HG03521 (cell line): ENCODE measurements at regions not wholly inside any gene's neighbourhood (a gene's known extent, or its start where the extent isn't known, plus 50 kb on each side); places are given as distances from the start of the nearest gene placed in this dataset.

ENCODE experiments used
- ATAC-seq: cut with Tn5 transposase; IDR thresholded peaks from one replicate; pipeline ENCODE4 v1.9.1; 2021; ENCODE audit warnings: mild to moderate bottlenecking, moderate library complexity; ENCODE audit not compliant: unreplicated experiment

DNA sequence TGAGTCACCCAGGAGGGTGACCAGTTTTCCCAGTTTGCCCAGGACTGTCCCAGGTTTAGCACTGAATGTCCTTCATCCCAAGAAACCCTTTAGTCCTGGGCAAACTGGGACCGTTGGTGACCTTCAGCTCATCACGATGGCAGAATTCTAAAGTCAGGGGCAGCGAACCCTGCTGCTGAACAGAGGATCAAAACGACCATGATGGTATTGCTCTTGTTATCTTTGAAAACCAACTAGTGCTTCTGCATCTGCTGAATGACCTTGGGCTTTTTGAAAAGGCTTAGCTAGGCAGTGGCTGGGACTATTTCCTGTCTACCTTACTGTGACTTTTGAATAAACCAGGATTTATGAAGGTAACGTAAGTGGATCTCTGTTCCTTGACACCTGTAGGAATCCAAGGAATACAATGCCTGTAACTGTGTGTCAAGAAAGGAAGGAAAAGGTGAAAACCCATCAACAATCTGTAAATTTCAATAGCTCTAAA is 281.9 kb downstream of the SOX9 start:
- ATAC-seq: no peak

DNA sequence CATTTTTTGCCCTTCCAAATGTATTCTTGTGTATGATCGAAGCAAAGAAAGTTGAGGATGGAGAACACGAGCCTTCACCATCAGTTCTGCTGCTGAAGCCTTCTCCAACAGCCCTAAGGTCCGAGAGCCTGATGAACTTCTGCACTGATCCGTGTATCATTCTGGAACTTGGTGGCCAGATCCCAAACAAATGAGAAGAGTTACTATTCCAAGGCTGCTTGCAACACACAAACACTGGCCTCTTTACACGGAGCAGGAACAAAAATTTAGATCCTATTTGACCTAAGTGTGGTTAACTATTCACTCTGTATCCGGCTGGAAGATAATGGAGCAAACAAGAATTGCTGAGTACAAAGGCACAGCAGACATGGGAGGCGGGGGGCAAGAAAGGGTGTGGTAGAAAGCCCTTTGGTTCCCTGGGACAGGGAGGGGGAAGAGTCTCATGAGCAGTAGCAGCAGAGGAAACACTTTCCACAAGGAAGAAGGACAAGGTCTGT is 282.9 kb downstream of the SOX9 start:
- ATAC-seq: no peak

DNA sequence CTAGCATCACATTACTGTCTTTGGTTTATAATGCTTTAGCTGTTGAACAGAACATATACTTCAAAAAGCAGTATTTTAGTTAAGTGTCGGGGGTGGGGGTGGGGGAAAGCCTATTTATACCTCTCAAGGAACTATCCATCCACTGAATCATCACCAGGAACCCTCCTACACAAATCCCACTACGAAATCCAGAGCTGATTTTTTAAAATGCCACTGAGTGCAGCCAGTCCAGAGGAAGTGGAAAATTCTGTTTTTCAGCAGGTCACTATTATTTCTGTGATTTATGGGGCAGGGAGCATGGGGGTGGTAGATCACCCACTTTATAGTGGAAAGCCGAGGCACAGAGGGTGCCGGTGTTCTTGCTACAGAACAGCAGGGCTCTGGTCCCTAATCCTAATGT is 284.1 kb downstream of the SOX9 start:
- ATAC-seq: no peak

DNA sequence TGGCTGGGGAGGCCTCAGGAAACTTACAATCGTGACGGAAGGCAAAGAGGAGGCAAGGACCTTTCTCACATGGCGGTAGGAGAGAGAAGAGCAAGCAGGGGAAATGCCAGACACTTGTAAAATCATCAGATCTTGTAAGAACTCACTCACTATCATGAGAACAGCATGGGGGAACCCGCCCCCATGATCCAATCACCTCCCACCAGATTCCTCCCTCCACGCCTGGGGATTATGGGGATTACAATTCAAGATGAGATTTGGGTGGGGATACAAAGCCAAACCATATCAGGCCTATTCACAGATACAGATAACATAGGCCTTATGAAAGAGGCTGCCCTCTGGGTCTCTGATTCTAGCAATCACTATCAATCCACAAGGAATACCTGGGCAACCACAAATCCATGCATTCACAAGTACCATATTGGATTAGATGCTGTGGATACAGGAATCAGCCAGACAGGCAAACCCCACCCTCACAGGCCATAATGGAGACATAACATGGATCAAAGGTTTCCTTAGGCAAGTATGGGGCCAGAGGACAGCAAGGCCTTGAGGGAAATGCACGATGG is 284.9 kb downstream of the SOX9 start:
- ATAC-seq: no peak

DNA sequence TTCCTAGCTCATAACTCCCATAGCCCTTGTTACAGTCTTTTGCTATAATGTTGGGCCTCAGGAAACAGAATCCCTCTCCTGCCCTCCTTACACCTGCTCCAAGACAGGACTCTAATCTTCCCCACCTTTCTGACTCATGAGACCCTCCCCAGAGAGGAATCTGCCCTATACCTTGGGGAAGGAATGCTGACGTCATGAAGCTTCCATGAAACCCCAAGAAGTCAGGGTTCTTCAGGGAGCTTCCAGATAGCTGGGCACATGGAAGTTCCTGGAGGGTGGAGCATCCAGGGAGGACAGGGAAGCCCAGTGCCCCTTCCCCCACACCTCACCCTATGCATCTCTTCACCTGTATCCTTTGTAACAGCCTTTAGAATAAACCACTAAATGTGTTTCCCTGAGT is 285.7 kb downstream of the SOX9 start:
- no peak for ATAC-seq

DNA sequence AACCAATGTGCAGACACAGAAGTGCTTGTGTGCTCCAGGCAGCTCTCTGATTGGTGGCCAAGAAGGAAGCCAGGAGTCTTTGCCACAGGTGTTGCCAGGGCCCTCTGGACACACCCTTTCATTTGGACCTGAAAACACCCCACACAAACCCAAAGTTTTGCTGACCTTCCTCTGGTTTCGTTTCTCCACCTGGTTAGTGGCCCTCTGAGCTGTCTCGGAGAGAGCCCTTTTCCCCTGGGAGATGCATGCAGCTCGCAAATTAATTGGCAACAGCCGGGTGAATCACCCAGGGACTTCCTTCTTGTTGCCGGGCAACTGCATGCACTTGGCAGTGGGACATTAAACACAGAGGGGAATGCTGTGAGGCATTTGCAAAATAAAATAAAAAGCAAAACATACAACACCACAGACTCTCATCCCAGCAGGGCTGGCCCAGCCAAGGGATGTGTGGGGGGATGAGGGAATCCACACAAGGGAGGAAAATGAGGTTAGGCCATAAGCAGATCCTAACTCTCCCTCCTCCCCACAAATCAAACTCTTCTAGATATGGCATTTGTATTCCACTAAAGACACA is 286.6 kb downstream of the SOX9 start:
- ATAC-seq: peak; percentile 80

DNA sequence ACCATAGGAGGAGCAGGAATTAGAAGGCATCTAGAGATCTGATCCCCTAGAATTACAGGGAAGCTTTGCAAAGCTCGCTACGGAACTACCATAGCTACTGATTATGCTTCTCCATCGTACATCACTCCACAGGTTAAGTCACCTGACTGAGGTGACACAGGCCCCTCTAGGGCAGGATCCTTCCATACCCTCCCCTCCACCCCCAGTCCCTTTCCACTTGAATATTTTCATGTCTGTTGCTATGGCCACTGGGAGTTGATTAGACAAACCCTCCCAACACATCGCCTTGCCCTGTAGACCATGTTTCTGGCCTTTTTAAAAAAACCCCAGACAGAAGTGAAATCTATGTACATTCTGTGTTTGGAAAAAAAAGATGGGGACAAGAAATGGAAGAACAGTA is 287.1 kb downstream of the SOX9 start:
- no peak for ATAC-seq

DNA sequence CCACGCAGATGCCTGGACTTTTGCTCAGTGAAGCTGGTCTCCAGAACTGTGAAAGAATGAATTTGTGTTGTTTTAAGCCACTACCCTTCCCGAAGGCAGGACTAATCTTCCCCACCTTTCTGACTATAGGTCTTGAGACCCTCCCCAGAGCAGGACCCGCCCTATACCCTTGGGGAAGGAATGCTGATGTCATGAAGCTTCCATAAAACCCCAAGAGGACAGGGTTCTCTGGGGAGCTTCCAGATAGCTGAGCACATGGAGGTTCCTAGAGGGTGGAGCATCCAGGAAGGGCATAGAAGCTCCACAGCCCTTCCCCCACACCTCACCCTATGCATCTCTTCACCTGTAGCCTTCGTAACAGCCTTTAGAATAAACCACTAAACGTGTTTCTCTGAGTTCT is 287.8 kb downstream of the SOX9 start:
- no peak for ATAC-seq

DNA sequence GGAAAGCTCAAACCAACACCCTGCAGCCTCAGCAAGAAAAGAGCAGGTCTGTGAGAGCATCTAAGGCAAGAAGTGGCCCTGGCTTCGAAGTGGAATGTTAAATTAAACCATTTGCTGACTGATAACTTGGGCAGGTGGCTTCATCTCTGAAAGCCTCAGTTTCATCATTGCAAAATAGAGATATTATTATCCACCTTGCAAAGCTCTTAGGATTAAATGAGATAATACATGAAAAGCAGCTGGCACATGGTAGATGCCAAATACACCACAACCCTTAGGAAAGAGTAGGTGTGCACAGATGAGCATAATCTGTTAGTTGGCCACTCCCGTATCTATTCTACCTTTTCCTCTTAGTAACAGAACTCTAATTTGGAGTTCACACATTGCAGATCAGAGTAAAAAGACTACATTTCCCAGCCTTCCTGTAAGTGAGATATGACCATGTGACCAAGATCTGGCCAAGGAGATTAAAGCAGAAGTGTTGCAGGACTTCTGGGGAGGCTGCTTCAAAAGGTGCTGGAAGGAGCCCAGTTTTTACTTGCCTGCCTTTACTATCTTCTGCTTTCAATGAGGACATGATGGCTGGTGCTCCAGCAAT is 288.7 kb downstream of the SOX9 start:
- peak; percentile 45 for ATAC-seq

DNA sequence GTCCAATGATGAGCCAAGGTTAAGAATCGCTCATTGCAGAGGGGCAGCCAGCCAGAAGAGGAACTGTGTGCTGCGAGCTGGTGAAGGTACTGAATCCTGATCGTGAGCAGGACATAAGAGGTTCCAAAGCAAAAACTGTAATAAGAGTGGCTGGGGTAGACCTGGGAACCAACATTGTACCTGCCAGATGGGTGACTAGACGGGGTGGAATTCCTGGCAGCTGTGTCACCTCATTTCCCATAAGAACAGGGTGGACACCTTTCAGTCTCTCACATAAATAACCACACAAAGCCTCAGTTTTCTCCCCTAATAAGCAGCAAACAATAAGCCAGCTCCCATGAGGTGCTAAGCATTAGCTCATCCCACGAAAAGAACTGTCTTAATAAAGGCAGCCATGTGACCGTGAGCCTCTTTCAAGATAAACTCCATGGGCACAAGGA is 290.3 kb downstream of the SOX9 start:
- no peak for ATAC-seq

DNA sequence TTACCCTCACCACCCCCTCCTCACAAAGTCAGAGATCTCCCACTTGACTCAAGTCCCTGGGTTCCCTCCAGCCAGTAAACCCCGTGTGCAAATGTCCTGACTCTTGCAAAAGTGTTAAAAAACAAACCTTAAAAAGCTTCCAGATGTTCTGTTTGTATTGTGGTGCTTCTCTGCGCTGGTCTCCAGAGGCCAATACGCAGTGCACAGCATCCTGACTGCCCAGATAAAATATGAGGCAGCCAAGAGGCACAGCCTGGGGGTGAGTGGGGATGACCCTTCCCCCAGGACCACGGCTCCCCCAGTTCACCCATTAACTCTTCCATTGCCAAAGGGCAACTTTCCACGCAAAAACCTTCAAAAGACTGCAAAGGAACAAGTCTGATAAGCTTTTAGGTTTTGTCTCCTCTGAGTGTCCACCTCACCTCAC is 291.8 kb downstream of the SOX9 start:
- no peak for ATAC-seq

DNA sequence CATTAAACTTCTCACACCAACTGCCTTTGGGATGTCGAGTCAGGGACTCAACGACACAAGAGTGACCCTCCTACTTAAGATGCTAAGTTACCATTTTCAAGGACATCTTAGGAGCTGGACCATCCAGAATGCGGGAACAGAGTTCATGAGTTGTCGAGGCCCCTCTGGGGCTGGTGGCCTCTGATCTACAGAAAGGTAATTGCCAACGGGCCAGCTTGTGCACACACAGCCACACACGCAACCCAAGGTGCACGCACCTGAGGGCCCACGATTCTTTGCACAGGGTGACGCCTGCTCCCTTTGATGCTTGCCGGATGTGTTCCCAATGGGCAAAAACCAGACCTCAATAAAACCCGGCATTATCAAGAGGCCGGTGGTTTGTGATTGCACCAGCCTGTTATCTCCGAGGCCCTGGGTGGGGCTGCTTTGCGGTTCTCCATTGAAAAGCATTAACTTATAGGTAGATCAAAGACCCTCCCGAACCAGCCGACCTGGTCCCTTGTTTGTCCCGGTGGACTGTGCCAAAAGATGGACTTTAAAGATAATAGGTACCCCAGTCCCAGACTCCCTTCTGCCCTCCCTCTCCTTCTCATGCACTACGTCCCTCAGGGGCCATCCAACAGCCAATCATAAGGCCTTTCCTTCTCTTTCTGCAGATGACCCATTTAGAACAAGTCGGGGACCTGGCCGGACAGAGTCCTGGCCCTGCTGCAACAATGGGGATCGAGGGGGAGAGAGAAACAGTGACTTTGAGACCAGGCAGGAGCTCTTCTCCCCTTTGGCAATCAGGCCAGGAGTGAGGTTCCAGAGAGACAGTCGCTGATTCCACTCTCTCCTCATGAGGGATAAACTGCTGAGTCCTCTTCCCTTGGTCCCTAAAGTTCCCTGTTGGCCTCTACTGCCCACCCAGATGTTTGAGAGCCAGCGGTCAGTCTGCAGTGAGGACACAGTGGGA is 292.5 kb downstream of the SOX9 start:
- ATAC-seq: no peak

DNA sequence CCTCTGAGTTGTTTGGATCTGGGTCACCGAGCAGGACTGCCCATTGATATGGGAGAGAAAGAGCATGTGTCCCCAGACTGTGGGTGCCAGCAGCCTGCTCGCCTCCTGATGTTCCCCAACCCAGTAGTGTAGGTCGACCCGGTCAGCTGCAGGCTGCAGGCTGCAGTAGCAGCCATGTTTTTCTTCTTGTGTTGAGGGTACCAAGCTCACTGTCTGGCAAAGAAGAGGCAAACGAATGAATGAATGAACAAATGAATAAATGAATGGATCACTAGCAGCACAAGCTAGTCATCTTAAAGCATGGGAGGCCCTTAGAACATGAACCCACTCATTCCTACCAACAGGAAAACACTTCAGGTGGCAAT is 293.2 kb downstream of the SOX9 start:
- no peak for ATAC-seq

DNA sequence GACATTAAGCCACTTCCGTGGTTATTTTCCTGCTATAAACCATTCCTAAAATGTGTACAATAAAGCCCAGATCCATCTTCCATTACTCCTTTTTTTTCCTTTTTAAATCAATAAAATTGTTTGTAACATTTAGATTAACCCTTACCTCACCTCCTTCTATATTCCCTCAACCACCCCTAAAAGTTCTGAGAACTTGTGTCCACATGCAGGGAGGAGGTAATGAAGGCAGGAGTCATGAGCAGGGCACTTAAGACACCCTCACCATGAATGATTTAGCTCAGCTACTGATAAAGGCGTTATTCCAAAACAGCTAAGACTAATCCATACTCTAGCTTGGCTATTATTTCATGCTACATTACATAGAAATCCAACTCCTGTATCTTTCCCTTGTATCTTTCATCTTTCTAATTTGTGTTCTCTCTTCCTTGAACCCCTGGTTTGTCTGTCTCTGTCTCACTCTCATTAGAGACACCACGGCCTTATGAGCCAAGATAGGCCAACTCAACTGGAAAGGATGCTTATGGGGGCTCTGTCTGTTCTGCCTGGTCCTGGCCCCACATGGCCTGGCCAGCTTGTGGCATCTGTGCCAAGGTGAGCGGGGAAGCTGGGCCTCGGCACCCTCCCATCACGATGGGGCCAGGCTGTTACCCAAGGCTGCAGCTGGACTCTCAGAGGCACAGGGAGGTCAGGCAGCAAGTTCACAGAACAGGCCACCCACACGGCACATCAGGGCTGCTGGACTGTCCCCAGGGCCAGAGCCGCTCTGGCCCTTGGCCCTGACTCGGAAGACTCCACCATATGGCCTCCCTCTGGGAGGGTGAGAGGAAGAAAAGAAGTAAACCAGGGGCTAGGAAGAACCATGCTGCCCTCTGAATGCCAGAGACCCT is 294.4 kb downstream of the SOX9 start:
- no peak for ATAC-seq

DNA sequence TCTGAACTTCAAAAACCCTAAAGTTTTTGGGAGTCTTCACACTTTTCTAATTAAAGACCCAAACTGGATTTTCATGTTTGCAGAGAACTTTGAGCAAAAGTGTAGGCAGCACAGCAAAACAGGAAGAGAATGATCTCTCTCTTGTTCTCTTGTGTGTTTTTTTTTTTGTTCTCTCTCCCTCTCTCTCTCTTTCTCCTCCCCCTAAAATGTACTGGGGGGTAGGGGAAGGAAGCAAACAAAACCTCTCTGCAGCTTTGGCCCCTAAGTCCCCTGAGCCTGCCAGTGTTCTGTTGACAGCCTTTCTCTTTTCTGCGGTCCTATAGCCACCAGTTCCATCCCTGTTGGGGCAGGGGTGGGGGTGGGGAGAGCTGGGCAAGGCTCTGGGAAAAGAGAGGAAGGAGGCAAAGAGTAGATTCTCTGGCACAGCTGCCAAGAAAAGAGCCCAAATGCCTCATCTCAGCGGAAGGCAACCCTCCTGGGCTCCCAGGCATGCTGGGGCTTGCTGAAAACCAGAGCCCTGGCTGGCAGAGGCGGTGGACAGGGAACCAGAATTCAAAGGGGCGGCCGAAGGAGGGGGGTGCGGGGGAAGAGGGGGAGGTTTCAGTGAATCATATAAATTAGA is 295.3 kb downstream of the SOX9 start:
- no peak for ATAC-seq

DNA sequence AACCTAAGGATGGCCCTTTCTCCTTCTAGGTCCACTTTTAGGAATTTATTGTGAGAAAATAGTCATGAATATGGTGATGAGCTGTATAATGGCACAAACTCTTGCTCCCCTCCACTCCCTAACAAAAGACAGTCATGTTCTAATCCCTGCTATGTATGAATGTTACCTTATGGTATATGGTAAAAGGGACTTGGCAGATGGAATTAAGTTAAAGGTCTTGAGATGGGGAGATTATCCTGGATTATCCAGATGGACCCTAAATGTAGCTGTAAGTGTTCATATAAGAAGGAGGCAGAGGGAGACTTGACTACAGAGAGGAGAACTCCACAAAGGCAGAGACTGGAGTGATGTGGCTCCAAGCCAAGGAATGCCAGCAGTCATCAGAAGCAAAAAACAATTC is 296.1 kb downstream of the SOX9 start:
- ATAC-seq: no peak

DNA sequence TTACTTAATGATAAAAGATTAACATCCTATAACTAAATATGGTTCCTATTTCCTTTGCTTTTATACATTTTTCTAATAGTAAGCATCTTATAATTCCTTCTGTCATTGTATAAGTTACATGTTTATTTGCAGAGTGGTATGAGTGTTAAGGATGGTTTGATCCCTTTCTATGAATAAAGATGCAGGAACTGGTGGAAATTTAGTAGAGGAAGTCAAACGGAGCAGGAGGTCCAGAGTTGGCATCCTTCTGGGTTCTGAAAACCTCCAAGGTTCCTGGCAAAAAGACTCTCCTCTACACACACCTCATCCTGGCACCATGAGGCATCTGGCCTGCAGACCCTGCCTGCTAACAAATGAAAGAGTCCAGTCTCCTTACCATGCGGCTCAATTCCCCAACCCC is 296.8 kb downstream of the SOX9 start:
- no peak for ATAC-seq

DNA sequence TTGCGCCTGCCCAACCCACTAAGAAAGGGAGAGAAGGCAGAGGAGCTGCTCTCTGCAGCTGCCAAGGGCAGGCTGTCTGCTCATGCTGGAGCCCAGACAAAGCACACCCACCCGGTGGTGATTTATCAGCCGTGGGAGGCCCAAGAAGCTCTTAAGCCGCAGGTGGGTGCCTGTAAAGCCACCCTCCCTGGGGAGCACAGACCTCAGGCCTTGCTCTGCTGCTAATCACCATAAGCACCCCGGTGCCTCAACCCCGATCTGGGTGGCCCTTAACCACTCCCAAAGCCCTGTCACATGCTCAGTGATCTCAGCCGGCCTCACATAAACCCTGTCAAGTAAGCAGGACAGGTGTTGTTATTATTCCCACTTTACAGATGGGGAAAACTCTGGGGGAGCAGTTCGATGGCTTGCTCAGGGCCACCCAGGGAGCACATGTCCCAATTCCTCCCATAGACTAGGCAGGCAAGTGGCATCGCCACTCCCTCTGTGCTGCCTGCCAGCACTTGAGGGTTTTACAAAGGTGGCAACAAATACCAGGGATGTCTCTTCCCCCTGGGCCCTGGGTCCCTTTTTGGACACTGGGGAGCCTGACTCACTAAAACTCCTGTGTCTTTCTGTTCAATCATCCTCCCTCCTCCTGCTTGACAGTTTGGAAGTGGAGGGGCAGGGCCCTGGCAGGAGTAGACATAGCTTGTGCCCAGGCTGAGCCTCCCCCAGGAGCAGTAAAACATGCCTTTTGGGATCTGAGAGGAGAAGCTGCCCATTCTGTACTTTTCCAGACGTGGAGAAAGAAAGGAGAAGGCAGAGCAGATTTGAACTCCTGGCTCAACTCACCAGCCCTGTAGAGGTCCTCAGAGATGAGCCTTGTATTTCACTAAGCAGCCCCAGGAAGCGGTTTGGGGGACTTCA is 299.3 kb downstream of the SOX9 start:
- ATAC-seq: peak; percentile 52

DNA sequence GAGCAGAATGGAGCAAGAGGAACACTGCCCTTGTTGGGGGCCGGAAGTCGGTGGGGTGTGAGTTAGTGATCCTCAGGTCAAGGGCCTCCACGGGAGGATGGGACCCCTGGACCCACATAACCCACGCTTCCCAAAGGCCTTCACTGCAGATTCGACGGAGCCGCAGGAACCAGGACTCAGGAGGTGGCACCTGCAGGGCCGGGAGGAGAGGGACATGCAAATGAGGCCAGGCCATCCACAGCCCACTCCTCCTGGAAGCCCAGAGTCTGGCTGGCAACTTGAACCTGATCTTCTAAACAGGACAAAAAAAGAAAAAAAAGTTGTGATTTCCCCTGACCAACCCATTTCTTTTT is 299.9 kb downstream of the SOX9 start:
- no peak for ATAC-seq
